NCI-H82 (cell line): ENCODE measurements at regions not wholly inside any gene's neighbourhood (a gene's known extent, or its start where the extent isn't known, plus 50 kb on each side); places are given as distances from the start of the nearest gene placed in this dataset.

ENCODE experiments used
- DNase-seq: peaks from one replicate; lab custom pipeline; 2025; lab: John Stamatoyannopoulos, UW

GRCh38 chr4:60745800-60746571, 454.1 kb upstream of the ADGRL3 start:
- no peak for DNase-seq

DNA sequence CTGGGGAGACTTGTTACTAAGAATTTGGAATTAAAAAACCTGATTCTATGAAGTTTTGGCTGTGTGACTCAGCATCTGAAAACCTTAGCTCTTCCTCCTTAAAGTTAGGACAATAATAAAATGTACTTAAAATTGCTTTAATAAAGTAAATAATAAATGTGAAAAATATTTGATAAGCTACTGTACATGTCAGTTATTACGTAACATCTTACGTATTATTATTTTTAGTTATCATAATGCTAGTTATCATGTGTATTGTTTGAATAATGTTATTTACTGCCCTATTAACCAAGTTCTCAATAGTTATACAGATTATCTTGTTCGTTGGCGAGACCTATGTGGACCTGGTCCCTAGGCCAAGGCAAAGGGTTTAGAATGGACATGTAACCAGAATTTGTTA, 449.2 kb upstream of the ADGRL3 start:
- DNase-seq = no peak

- no peak for DNase-seq
Observed at GRCh38 chr4:60757986-60758680, 442.0 kb upstream of the ADGRL3 start.

- no peak for DNase-seq
Observed at GRCh38 chr4:60759518-60760245, 440.4 kb upstream of the ADGRL3 start.

DNA sequence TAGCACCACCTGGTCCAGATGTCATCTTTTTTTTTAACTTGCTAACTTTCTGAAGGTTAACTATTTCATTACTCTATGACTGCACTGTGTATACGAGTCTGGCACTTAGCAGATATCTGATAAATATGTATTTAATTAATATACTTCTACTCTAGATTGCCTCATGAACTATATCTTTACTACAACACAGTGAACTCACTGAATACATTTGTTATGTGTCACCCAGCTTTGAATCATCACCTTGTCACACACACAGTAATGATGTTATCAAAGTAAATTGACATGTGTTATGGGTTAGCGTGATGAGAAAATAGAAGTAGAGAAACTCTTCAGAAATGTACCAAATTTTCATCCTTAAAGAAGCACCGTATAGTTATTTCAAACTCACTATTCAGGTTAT, 419.3 kb upstream of the ADGRL3 start:
- no peak for DNase-seq

DNA sequence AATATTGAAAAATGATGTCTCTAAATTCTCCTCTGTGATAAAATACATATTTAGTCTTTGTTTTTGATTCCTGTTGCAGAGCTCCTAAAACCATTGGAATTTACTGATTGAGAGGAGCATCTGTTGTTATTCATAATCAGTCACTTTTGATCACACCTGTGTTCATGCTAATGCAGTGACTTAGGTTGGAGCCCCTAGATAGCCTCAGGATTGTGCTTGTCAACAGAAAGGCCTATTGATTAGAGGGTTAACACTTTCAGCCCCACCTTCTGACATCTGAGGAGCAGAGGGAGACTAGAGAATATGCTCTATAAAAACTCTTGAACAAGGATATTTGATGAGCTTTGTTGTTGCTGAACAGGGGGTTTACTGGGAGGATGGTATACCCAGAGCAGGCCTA, 409.5 kb upstream of the ADGRL3 start:
- DNase-seq = no peak

- DNase-seq = no peak
Observed at GRCh38 chr4:60794372-60794771, 405.8 kb upstream of the ADGRL3 start.

DNA sequence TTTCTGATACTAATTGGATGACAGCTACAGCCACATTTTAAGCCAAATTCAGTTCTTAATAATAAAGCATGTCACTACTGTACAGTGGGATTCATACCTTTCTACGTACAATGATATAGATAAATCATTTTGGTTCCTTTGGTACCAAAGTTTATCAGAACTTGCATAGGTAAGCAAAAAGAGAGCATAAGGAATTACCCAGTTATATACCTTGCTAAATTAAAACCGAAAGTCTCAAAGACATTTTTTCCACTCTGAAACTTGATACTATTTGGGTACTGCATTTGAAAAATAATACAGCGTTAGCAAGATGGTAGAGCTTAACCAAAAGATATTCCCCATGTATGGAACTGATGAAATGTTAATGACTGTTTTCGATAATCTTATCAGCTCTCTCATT, 400.9 kb upstream of the ADGRL3 start:
- DNase-seq = no peak

DNA sequence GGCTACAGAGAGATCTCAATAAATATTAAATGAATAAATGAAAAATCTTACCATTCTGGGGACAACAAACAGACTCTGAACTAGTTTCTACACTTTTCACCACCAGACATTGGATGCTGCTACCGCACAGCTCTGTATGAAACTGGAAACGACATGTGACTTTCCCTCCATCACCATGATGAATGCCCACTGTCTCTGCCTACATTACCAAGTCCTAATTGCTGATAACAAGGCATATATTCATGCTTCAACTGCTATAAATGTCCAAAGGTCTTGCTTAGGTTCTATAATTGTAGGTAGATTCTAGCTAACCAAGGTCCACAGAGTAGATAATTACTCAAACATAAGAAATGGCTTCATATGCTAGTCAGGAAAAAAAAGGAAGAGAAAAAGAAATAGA, 399.4 kb upstream of the ADGRL3 start:
- DNase-seq = no peak

DNA sequence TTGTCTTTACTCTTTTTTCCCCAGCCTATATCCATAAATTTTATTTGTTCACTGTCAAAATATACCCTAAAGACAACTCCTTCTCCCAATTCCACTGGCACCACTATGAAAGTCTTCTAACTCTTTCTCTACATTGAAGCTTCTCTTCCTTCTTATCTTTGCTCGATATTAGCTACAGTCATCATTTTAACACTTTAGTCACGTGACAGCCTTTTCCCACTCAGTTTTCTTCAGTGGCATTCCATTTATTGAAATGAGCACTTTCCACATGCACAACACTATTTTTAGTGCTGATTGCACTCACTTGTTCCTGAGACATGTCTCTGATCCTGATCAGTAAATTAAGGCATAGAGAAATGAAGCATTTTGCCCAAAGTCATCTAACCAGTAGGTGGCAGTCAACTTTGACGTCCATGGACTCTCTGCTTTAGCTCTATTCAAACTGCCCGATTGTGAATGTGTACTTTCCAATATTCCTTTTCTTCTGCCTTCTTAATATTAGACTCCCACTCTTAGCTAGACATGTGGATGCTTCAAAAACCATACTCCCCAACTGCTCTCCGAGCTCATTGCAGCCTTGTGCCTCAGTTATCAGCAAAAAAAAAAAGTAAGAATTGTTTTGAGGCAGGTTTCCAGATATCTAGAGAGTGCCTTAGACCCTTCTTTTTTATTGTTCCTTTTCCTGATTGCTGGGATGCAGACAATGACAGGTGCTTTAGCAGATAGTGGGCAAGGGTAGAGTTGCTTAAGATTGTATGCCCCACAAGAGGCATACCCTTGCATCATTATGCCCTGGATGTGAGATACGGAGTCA, 394.4 kb upstream of the ADGRL3 start:
- peak; percentile 59 for DNase-seq

DNA sequence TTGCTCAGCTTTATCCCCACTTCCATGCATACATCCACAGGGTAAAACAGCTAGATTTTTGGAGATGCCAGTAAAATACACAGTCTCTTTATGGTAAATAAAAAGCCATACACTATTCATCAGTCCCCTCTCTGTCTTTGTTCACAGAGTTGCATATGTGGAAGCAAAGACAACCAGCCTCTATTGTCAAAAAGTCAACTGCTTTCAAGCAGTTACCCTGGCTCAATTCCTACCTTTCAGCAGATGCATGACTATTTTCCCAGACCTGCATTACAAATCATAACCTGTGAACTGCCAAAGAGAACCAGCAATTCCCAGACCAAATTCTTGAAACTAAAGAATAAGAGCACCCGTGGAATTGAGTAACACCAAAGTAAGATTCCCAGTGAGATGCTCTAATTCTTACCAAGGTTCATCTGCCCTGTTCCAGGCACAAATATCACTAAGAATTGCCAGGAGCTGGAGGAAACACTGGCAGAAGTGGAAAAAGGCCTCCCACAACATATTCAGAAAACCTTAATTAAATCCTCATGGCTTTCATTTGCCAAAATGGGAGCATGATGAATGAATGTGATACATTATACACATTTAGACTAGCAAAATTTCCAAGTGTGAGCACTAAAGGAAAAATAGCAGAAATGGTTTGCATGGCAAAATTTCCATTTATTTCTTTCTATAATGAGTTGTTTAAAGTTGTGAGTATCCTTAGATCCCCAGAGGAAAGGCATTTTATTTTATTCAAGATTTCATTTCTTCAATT, 391.2 kb upstream of the ADGRL3 start:
- no peak for DNase-seq

DNA sequence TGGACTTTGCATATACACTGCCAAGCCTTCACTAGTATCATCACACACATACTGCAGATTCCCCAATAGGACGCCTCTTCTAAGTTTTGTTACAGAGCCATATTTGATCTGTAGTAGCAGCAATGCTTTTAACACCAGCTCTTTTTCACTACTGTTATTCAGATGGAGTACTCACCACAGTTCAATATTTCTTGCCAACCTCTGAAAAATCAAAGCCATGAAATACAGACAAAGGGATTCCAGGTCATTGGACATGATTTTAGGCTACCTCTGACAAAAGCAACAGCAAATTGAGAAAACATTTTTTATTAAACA, 390.7 kb upstream of the ADGRL3 start:
- no peak for DNase-seq

- no peak for DNase-seq
Observed at GRCh38 chr4:60812811-60813210, 387.3 kb upstream of the ADGRL3 start.

- no peak for DNase-seq
Observed at GRCh38 chr4:60814549-60814948, 385.6 kb upstream of the ADGRL3 start.

GRCh38 chr4:60817609-60818008, 382.5 kb upstream of the ADGRL3 start:
- no peak for DNase-seq

- DNase-seq = no peak
Observed at GRCh38 chr4:60822986-60823385, 377.1 kb upstream of the ADGRL3 start.

DNA sequence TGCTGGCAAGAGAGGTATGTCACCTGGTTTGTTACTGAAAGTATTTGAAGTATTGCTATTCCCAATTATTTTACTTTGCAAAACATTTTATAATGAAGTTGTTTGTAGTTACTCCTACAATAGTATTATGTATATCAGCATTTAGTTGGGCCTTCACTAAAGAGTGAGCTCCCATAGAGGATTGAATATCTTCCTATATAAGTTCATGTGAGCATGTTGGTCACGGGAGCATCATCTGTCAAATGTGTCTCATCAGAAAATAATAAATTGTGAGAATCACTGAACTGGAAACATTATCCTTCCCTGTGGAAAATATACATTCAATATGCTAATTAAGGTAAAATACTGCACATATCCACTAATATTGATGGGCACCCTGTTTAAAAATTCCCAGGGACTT, 360.1 kb upstream of the ADGRL3 start:
- DNase-seq = no peak

DNA sequence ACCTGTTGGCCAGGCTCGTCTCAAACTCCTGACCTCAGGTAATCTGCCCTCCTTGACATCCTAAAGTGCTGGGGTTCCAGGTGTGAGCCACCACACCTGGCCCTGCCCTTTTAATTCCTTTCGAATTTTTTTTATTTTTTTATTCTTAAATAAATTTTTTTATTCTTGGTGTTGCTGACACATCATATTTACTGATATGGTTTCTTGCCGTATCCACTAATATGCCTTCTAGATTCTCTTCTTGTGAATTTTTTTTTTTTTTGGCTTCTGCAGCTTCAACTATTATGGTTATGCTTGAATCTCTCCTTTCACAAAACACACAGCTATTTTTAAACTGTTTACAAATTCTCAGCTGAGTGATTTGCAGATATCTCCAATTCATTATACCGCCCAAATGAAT, 353.4 kb upstream of the ADGRL3 start:
- DNase-seq = no peak

DNA sequence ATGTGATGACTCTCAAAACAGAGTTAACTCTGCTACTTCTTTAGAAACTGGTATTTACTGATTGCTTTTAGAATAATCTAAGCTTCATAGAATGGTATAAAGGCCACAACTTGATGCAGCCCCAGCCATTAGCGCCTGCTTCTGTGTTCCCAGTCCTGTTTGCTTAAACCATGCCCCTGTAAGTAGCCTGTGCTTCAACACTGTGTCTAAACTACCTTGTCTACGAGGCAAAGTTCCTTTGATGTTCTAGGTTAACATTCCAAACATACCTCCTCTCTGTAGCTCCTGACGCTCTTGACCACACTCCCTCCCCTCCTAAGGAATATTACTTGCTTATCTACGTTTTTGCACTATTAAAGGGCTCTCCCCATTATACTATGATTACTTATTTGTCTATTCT, 352.5 kb upstream of the ADGRL3 start:
- DNase-seq = no peak

GRCh38 chr4:60857130-60857753, 342.9 kb upstream of the ADGRL3 start:
- no peak for DNase-seq

GRCh38 chr4:60863442-60863841, 336.7 kb upstream of the ADGRL3 start:
- DNase-seq = no peak
